Gastrocnemius medialis (tissue), 4 donors: ENCODE measurements at regions not wholly inside any gene's neighbourhood (a gene's known extent, or its start where the extent isn't known, plus 50 kb on each side); places are given as distances from the start of the nearest gene placed in this dataset.

Source experiments
- CTCF ChIP-seq, 5 experiments: fragments of 450-650 bp in 3 of 5; fragments of 200-600 bp in 2 of 5; sonication (generic) in 2 of 5; IDR thresholded peaks in 4 of 5; conservative IDR thresholded peaks in 1 of 5; 1 replicate in 4 of 5; 2 replicates in 1 of 5; pipeline ENCODE4 v1.5.1; 2016 to 2019; ENCODE audit warnings: antibody characterized with exemption in 5 of 5, mild to moderate bottlenecking in 3 of 5, moderate library complexity in 3 of 5
- POLR2A ChIP-seq, 2 donors: fragments of 450-650 bp; IDR thresholded peaks; one replicate each; pipeline ENCODE4 v1.6.1; 2017; ENCODE audit warnings: antibody characterized with exemption in 2 of 2, mild to moderate bottlenecking in 2 of 2, moderate library complexity in 2 of 2

- no peak for TF ChIP-seq POLR2A (IDR thresholded peaks at IDR 0.05)
- no peak for TF ChIP-seq CTCF (IDR thresholded peaks at IDR 0.05 in 4 of 5, conservative IDR thresholded peaks at IDR 0.05 in 1 of 5)
These were observed 162.6 kb upstream of the FN1 start for GRCh38 chr2:215598376-215598975.
